K562 (cell line): ENCODE measurements at regions not wholly inside any gene's neighbourhood (a gene's known extent, or its start where the extent isn't known, plus 50 kb on each side); places are given as distances from the start of the nearest gene placed in this dataset.

Source experiments
- ATAC-seq: fragments of 200-7000 bp; cut with Tn5 transposase; 3 replicates; pipeline ENCODE4 v1.9.1; 2020; ENCODE audit warnings: moderate library complexity
- BruUV-seq: library from RNA; stranded (reverse); fragments of 400-500 nt; replicated peaks from 2 replicates; lab custom pipeline; 2021; lab: Mats Ljungman, UMichigan
- CTCF ChIA-PET: fragments of 300-600 bp; formaldehyde crosslinking; extraction: SDS; loops from one replicate; lab custom pipeline; 2021; ENCODE audit warnings: low intra/inter-chr PET ratio; lab: Yijun Ruan, JAX
- POLR2A ChIA-PET: fragments of 300-600, 350-650 bp; sonication (Branson Sonifier 250); formaldehyde crosslinking; extraction: SDS; loops from one replicate; lab custom pipeline; 2021; ENCODE audit warnings: antibody characterized with exemption, inconsistent platforms; lab: Yijun Ruan, JAX
- DNase-seq, 4 experiments: peaks; one replicate each; pipeline versions ENCODE4 v3.0.0 to v3.0.0-alpha.2; 2011 to 2018; ENCODE audit warnings: low spot score in 3 of 4, mixed read lengths in 3 of 4; ENCODE audit errors: extremely low read depth in 1 of 4
- FAIRE-seq: peaks from 2 replicates; lab custom pipeline; 2011; peaks lifted over from hg19 to GRCh38; lab: Jason Lieb, UNC
- H2AFZ ChIP-seq: 2 replicates; pipeline ENCODE4 v1.6.0; 2011; ENCODE audit warnings: low read depth, low read length, control low read depth, inconsistent platforms
- H3K27ac ChIP-seq: fragments of 200-600 bp; 3 replicates; pipeline ENCODE4 v1.8.0; 2011; ENCODE audit warnings: low read depth, mild to moderate bottlenecking, control low read depth, inconsistent platforms, low read length, moderate library complexity, mixed read lengths; ENCODE audit errors: extremely low read depth
- H3K27me3 ChIP-seq, 2 experiments: fragments of 300-600 bp in 1 of 2; 2 replicates in 1 of 2; 3 replicates in 1 of 2; pipeline versions ENCODE4 v1.6.0 to v1.8.0; 2011; ENCODE audit warnings: inconsistent platforms in 2 of 2, low read length in 2 of 2, mild to moderate bottlenecking in 1 of 2, mixed read lengths in 1 of 2, moderate library complexity in 1 of 2; ENCODE audit not compliant: control insufficient read depth in 2 of 2, insufficient read depth in 2 of 2
- H3K36me3 ChIP-seq: fragments of 300-600 bp; 3 replicates; pipeline ENCODE4 v1.8.0; 2011; ENCODE audit warnings: mild to moderate bottlenecking, low read length, inconsistent platforms; ENCODE audit not compliant: control insufficient read depth, insufficient read depth
- H3K4me1 ChIP-seq, 2 experiments: fragments of 200-600 bp in 1 of 2; replicated peaks in 1 of 2; 2 replicates in 1 of 2; 3 replicates in 1 of 2; pipeline versions ENCODE4 v1.5.1 to v1.8.0; 2011; ENCODE audit warnings: inconsistent platforms in 2 of 2, low read length in 2 of 2, mild to moderate bottlenecking in 1 of 2, mixed read lengths in 1 of 2, moderate library complexity in 1 of 2; ENCODE audit not compliant: control insufficient read depth in 2 of 2, insufficient read depth in 2 of 2
- H3K4me2 ChIP-seq: 2 replicates; pipeline ENCODE4 v1.6.1; 2011; ENCODE audit warnings: low read length, control low read depth, inconsistent platforms, mixed read lengths; ENCODE audit not compliant: insufficient read depth
- H3K4me3 ChIP-seq: fragments of 200-600 bp; sonication (generic), shearing (Covaris generic); 2 replicates; pipeline ENCODE4 v1.5.1; 2016; ENCODE audit warnings: control low read depth, inconsistent platforms
- H3K79me2 ChIP-seq: fragments of 200-600 bp; 3 replicates; pipeline ENCODE4 v1.8.0; 2011; ENCODE audit warnings: low read length, inconsistent platforms; ENCODE audit not compliant: control insufficient read depth, insufficient read depth
- H3K9ac ChIP-seq, 2 experiments: 2 replicates each; pipeline versions ENCODE4 v1.6.0 to v1.6.1; 2011; ENCODE audit warnings: low read depth in 2 of 2, low read length in 2 of 2, control low read depth in 1 of 2, inconsistent platforms in 1 of 2, mild to moderate bottlenecking in 1 of 2, mixed read lengths in 1 of 2; ENCODE audit not compliant: insufficient read depth in 1 of 2
- H3K9me1 ChIP-seq: one replicate; pipeline ENCODE4 v1.6.0; 2011; ENCODE audit warnings: inconsistent platforms, mild to moderate bottlenecking, low read length, moderate library complexity; ENCODE audit not compliant: control insufficient read depth, insufficient read depth
- H3K9me3 ChIP-seq: replicated peaks from 2 replicates; pipeline ENCODE4 v1.5.1; 2011; ENCODE audit warnings: low read depth, low read length, inconsistent platforms; ENCODE audit not compliant: control insufficient read depth, insufficient read depth
- H4K20me1 ChIP-seq: replicated peaks from 2 replicates; pipeline ENCODE4 v1.6.1; 2011; ENCODE audit warnings: low read length, inconsistent platforms, mixed read lengths; ENCODE audit not compliant: control insufficient read depth, insufficient read depth
- BRD9 ChIP-seq: fragments of 450-650 bp; IDR thresholded peaks from 2 replicates; pipeline ENCODE4 v1.6.1; 2018; ENCODE audit warnings: low read depth; ENCODE audit not compliant: partially characterized antibody
- CEBPG ChIP-seq, 3 experiments: fragments of 200-800 bp in 1 of 3; sonication (Bioruptor generic) in 1 of 3; sonication (generic) in 1 of 3; formaldehyde crosslinking in 1 of 3; IDR thresholded peaks in 2 of 3; conservative IDR thresholded peaks in 1 of 3; 2 replicates each; pipeline versions ENCODE4 v1.6.1 to v1.8.0; 2016 to 2022; ENCODE audit warnings: missing compliant biosample characterization in 2 of 3, missing genetic modification characterization in 2 of 3, mild to moderate bottlenecking in 1 of 3, missing genetic modification reagents in 1 of 3
- HLTF ChIP-seq: fragments of 450-650 bp; IDR thresholded peaks from 2 replicates; pipeline ENCODE4 v1.6.1; 2016
- MTF1 ChIP-seq: fragments of 250-450 bp; sonication (Bioruptor Pico); IDR thresholded peaks from 2 replicates; pipeline ENCODE4 v1.9.0; 2021; ENCODE audit warnings: moderate library complexity, mild to moderate bottlenecking, inconsistent platforms, borderline replicate concordance
- NR1H2 ChIP-seq: sonication (generic); formaldehyde crosslinking; IDR thresholded peaks from 2 replicates; pipeline ENCODE4 v1.4.0; 2020; ENCODE audit warnings: mild to moderate bottlenecking, missing genetic modification reagents
- RAD51 ChIP-seq: fragments of 450-650 bp; IDR thresholded peaks from 2 replicates; pipeline ENCODE4 v1.7.1; 2016; ENCODE audit warnings: low read depth, mild to moderate bottlenecking, borderline replicate concordance
- SLC30A9 ChIP-seq: fragments of 250-450 bp; sonication (Bioruptor Pico); IDR thresholded peaks from 2 replicates; pipeline ENCODE4 v1.8.0; 2022; ENCODE audit warnings: mild to moderate bottlenecking, moderate library complexity
- SMAD1 ChIP-seq: fragments of 150-350 bp; IDR thresholded peaks from 2 replicates; pipeline ENCODE4 v1.6.1; 2014; ENCODE audit warnings: low read length, low read depth; ENCODE audit not compliant: partially characterized antibody
- SMARCC2 ChIP-seq: fragments of 450-650 bp; IDR thresholded peaks from 2 replicates; pipeline ENCODE4 v1.6.1; 2017; ENCODE audit warnings: antibody characterized with exemption, moderate library complexity, mild to moderate bottlenecking, low read depth
- SRF ChIP-seq, 2 experiments: fragments of 250-450, 450-650 bp in 1 of 2; sonication (Bioruptor Pico) in 1 of 2; sonication (generic) in 1 of 2; formaldehyde crosslinking; IDR thresholded peaks; 2 replicates each; pipeline versions ENCODE4 v1.5.0 to v1.5.1; 2020 to 2022; ENCODE audit warnings: mild to moderate bottlenecking in 1 of 2, missing genetic modification reagents in 1 of 2
- TAF7 ChIP-seq: fragments of 450-650 bp; IDR thresholded peaks from 2 replicates; pipeline ENCODE4 v1.6.1; 2016; ENCODE audit warnings: missing genetic modification characterization, missing compliant biosample characterization
- TBL1XR1 ChIP-seq, 2 experiments: IDR thresholded peaks; 2 replicates each; pipeline ENCODE4 v1.6.1; 2012; ENCODE audit warnings: improper control_type of control experiment in 2 of 2, low read length in 2 of 2, mild to moderate bottlenecking in 1 of 2
- TFAM ChIP-seq: fragments of 250-450 bp; sonication (Bioruptor Pico); conservative IDR thresholded peaks from 2 replicates; pipeline ENCODE4 v1.5.0; 2021; ENCODE audit warnings: mild to moderate bottlenecking, moderate library complexity
- ZFP1 ChIP-seq: fragments of 450-650 bp; formaldehyde crosslinking; IDR thresholded peaks from 2 replicates; pipeline ENCODE4 v1.4.0; 2020; ENCODE audit warnings: mild to moderate bottlenecking, mixed read lengths
- ZNF134 ChIP-seq: fragments of 250-450 bp; sonication (Bioruptor Pico); conservative IDR thresholded peaks from 2 replicates; pipeline ENCODE4 v1.4.0; 2020
- ZNF830 ChIP-seq: fragments of 250-450 bp; sonication (Bioruptor Pico); IDR thresholded peaks from 2 replicates; pipeline ENCODE4 v1.5.0; 2021; ENCODE audit warnings: mild to moderate bottlenecking
- WGBS: fragments of 100-300 bp; shearing (Covaris generic); methylation state at CpG from one replicate; pipeline ENCODE4 v1.1.6; 2016; ENCODE audit warnings: low coverage, mixed read lengths; ENCODE audit not compliant: insufficient coverage; ENCODE audit errors: missing lambda C conversion rate; 5-methylcytosine and 5-hydroxymethylcytosine counted together
- in situ Hi-C: fragments of 300-500 bp; cut with MboI; formaldehyde crosslinking; loops from 4 replicates; pipeline ENCODE4 v1.15.0; 2018; ENCODE audit warnings: inconsistent platforms, mixed read lengths
- intact Hi-C: fragments of 100-400 bp; cut with micrococcal nuclease; formaldehyde crosslinking; loops from 2 replicates; pipeline ENCODE4 v1.14.2; 2022

DNA sequence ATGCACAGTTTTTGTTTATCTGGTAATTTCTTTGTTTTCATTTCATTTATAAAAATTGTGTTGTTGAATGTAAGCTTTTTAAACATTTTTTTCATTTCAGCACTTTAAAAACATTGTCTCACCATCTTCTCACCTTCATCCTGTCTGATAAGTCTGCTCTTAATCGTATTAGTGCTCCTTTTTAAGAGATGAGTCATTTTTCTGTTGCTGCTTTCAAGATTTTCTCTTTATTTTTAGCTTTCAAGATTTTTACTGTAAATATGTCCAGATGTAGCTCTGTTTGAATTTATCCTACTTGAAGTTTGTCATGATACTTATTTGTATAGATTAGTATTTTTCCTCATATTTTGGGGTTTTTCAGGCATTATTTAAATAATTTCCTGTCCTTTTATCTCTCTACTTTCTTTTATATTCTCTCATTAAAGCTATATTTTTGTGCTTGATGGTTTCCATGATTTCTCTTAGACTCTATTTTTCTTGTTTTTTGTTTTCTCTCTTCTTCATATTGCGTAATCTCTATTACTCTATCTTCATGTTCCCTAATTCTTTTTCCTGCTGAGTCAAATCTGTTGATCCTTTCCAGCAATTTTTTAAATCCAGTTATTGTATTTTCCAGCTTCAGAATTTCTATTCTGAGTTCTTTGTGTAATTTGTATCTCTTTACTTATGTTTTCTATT lies 1400.4 kb upstream of the PCDH7 start:
- POLR2A ChIA-PET, result no interaction called here
- BruUV-seq, result no TSS peak
- TF ChIP-seq CEBPG (CRISPR knock-in tag; IDR thresholded peaks at IDR 0.05) (no peak), CEBPG (tag; conservative IDR thresholded peaks at IDR 0.05 in 1 of 2, IDR thresholded peaks at IDR 0.05 in 1 of 2) (peak in 1 of 2 experiments; percentile 52; a peak in 1 of 4 replicates), NR1H2 (CRISPR knock-in tag) (no peak), MTF1 (CRISPR knock-in tag) (no peak)
- TF ChIP-seq, all 486 proteins: peak for 1
- in situ Hi-C loops, result no loop called here
- ATAC-seq (no peak), DNase-seq (no peak), FAIRE-seq (no peak)
- H3K4me3 ChIP-seq, result no peak overlapping the region
- intact Hi-C loops, result no loop called here
- no peaks in the 10 kb centered on the region for H4K20me1 ChIP-seq
- WGBS, result 0% methylated on average over 2 of the region's 2 CpGs
- no peak overlapping the region for H3K4me2 ChIP-seq
- no peak overlapping the region for H3K9ac ChIP-seq
- no peaks in the 10 kb centered on the region for H3K27me3 ChIP-seq
- no peak overlapping the region for H3K27ac ChIP-seq
- no peaks in the 10 kb centered on the region for H3K4me1 ChIP-seq
- CTCF ChIA-PET, result no interaction called here
- H3K9me3 ChIP-seq, result no peaks in the 10 kb centered on the region
- no peaks in the 10 kb centered on the region for H3K79me2 ChIP-seq
- H3K36me3 ChIP-seq, result no peaks in the 10 kb centered on the region
- H3K9me1 ChIP-seq, result no peaks in the 10 kb centered on the region
- H2AFZ ChIP-seq, result no peak overlapping the region

DNA sequence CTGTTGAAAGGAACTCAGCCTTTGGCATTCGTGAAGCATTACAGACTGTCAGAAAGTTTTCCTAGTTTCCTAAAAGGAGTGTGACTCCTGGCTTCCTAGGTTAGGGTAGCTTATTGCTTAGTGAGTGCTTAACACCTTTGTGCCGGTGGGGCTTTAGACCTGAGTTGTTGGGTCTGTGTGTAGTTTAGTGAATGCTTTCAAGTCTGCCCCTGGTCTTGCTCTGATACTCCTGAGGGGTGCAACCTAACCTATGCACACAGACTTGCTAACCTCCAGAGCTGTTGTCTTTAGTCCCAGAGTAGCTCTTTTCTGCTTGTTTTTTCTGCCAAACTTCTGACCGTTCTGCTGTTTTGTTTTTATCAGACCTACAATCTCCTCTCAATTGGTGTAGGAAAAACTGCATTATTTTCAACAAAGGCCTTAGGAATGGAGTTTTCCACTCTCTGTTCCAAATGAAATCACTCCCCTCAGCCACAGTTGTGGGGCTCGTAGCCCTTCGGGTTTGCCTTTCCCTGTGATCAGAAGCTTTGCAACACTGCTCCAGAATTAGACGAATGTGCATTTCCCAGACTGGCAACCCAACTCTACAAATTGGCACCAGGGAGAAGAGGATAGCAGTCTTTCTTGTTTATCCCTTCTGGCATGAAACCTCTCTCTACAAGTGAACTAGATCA lies 1399.1 kb upstream of the PCDH7 start:
- FAIRE-seq, result no peak
- intact Hi-C loops (no loop called here), in situ Hi-C loops (no loop called here)

More for the DNA sequence above, 1399.1 kb upstream of the PCDH7 start:
- H2AFZ ChIP-seq, result no peak overlapping the region
- H3K79me2 ChIP-seq, result no peaks in the 10 kb centered on the region
- ChIA-PET POLR2A (no interaction called here), CTCF (no interaction called here)
- TF ChIP-seq TAF7 (tag) (no peak), TBL1XR1 (IDR thresholded peaks at IDR 0.05; ENCODE audit: low read length in 2 of 2) (no peak), BRD9 (no peak), TFAM (CRISPR knock-in tag) (no peak), ZNF134 (CRISPR knock-in tag) (no peak), RAD51 (no peak), SMARCC2 (no peak), HLTF (no peak), SRF (CRISPR knock-in tag; IDR thresholded peaks at IDR 0.05) (no peak), ZNF830 (no peak), SMAD1 (no peak), SLC30A9 (CRISPR knock-in tag) (no peak), ZFP1 (CRISPR knock-in tag) (no peak)
- no peak overlapping the region for H3K4me3 ChIP-seq
- WGBS, result 0% methylated on average over 6 of the region's 6 CpGs
- H3K9ac ChIP-seq, result no peak overlapping the region
- no peaks in the 10 kb centered on the region for H3K9me3 ChIP-seq
- H3K9me1 ChIP-seq, result no peaks in the 10 kb centered on the region
- no peaks in the 10 kb centered on the region for H3K36me3 ChIP-seq
- no peak for ATAC-seq
- no peaks in the 10 kb centered on the region for H3K4me1 ChIP-seq
- H3K4me2 ChIP-seq, result no peak overlapping the region
- no TSS peak for BruUV-seq
- no peak for DNase-seq
- no peaks in the 10 kb centered on the region for H4K20me1 ChIP-seq
- no peaks in the 10 kb centered on the region for H3K27me3 ChIP-seq
- no peak overlapping the region for H3K27ac ChIP-seq
